Smooth muscle cell (in vitro differentiated cells): ENCODE measurements at regions not wholly inside any gene's neighbourhood (a gene's known extent, or its start where the extent isn't known, plus 50 kb on each side); places are given as distances from the start of the nearest gene placed in this dataset.
"Not testable (repeated sequence)": the region's sequence is repeated elsewhere in the genome, so short reads cannot be mapped to it uniquely, and the experiment has no call there.

Experiments used
- DNase-seq: peaks from one replicate; lab custom pipeline; 2025; ENCODE audit not compliant: unreplicated experiment; lab: John Stamatoyannopoulos, UW
- H2AFZ ChIP-seq: fragments of 200-600 bp; sonication (generic); 2 replicates; pipeline ENCODE4 v1.6.0; 2016; ENCODE audit warnings: antibody characterized with exemption, low read depth, mild to moderate bottlenecking
- H3F3A ChIP-seq: fragments of 200-600 bp; sonication (generic); 2 replicates; pipeline ENCODE4 v1.6.0; 2017; ENCODE audit warnings: antibody characterized with exemption, low read depth
- H3K27ac ChIP-seq: fragments of 200-600 bp; sonication (generic); 2 replicates; pipeline ENCODE4 v1.5.1; 2016; ENCODE audit warnings: low read depth, mild to moderate bottlenecking
- H3K27me3 ChIP-seq: fragments of 200-600 bp; sonication (generic); 2 replicates; pipeline ENCODE4 v1.6.1; 2016; ENCODE audit warnings: low read depth, mild to moderate bottlenecking
- H3K36me3 ChIP-seq: fragments of 200-600 bp; sonication (generic); 2 replicates; pipeline ENCODE4 v1.5.1; 2016; ENCODE audit warnings: low read depth
- H3K4me1 ChIP-seq: fragments of 200-600 bp; sonication (generic); 2 replicates; pipeline ENCODE4 v1.5.1; 2016; ENCODE audit warnings: low read depth
- H3K4me2 ChIP-seq: fragments of 200-600 bp; sonication (generic); 2 replicates; pipeline ENCODE4 v1.6.0; 2016; ENCODE audit warnings: mild to moderate bottlenecking
- H3K4me3 ChIP-seq: fragments of 200-600 bp; sonication (generic); 2 replicates; pipeline ENCODE4 v1.5.1; 2016; ENCODE audit warnings: mild to moderate bottlenecking
- H3K79me2 ChIP-seq: fragments of 200-600 bp; sonication (generic); 2 replicates; pipeline ENCODE4 v1.6.0; 2016; ENCODE audit warnings: low read depth, mild to moderate bottlenecking
- H3K9ac ChIP-seq: fragments of 200-600 bp; sonication (generic); 2 replicates; pipeline ENCODE4 v1.6.0; 2016; ENCODE audit warnings: low read depth
- H3K9me3 ChIP-seq: fragments of 200-600 bp; sonication (generic); replicated peaks from 2 replicates; pipeline ENCODE4 v1.5.1; 2016; ENCODE audit warnings: low read depth
- H4K20me1 ChIP-seq: fragments of 200-600 bp; sonication (generic); 2 replicates; pipeline ENCODE4 v1.6.0; 2016; ENCODE audit warnings: low read depth
- CTCF ChIP-seq: fragments of 200-600 bp; sonication (generic); IDR thresholded peaks from 2 replicates; pipeline ENCODE4 v1.5.1; 2017; ENCODE audit warnings: borderline replicate concordance, mild to moderate bottlenecking, antibody characterized with exemption; ENCODE audit not compliant: insufficient read depth, poor library complexity, severe bottlenecking
- WGBS: methylation state at CpG from one replicate; pipeline ENCODE4 v1.1.7; 2016; ENCODE audit warnings: low lambda C conversion rate; 5-methylcytosine and 5-hydroxymethylcytosine counted together

- peak; percentile 5 for TF ChIP-seq CTCF
- not testable (repeated sequence) for H2AFZ ChIP-seq, H3K9me3 ChIP-seq, H3K4me3 ChIP-seq, H3K4me1 ChIP-seq, H3K4me2 ChIP-seq, H3K27ac ChIP-seq, H3K27me3 ChIP-seq, H3K36me3 ChIP-seq, DNase-seq, H4K20me1 ChIP-seq, H3K79me2 ChIP-seq, H3F3A ChIP-seq, H3K9ac ChIP-seq
- 43% methylated on average over 3 of the region's 3 CpGs for WGBS
These were observed 133.7 kb downstream of the DEFB131A start for GRCh38 chr4:9577869-9578268.

- not testable (repeated sequence) for DNase-seq, H3K4me2 ChIP-seq, H3K4me3 ChIP-seq
These were observed 138.7 kb downstream of the DEFB131A start for GRCh38 chr4:9582880-9583279.

GRCh38 chr4:9592010-9592409 is 147.8 kb downstream of the DEFB131A start:
- H3K79me2 ChIP-seq, result no peaks in the 10 kb centered on the region
- WGBS, result 81% methylated on average over 1 of the region's 1 CpG

More at GRCh38 chr4:9582880-9583279, 138.7 kb downstream of the DEFB131A start:
- not testable (repeated sequence) for H3K27ac ChIP-seq, H3K36me3 ChIP-seq, H3K4me1 ChIP-seq, H3F3A ChIP-seq, H3K9ac ChIP-seq, H3K27me3 ChIP-seq, H2AFZ ChIP-seq, H3K9me3 ChIP-seq, H3K79me2 ChIP-seq, H4K20me1 ChIP-seq
- 71% methylated on average over 5 of the region's 5 CpGs for WGBS

GRCh38 chr4:9594948-9595347 is 150.7 kb downstream of the DEFB131A start:
- H3K36me3 ChIP-seq, result no peaks in the 10 kb centered on the region
- no peak overlapping the region for H3K4me2 ChIP-seq
- no peak for TF ChIP-seq CTCF
- H3K27ac ChIP-seq, result no peak overlapping the region
- no peaks in the 10 kb centered on the region for H4K20me1 ChIP-seq
- H3K27me3 ChIP-seq, result peaks cover 5% of the 10 kb centered on the region
- H3K9ac ChIP-seq, result no peak overlapping the region
- H3F3A ChIP-seq, result no peaks in the 10 kb centered on the region
- WGBS, result 83% methylated on average over 1 of the region's 1 CpG
- H3K79me2 ChIP-seq, result no peaks in the 10 kb centered on the region
- H2AFZ ChIP-seq, result no peak overlapping the region
- H3K9me3 ChIP-seq, result no peaks in the 10 kb centered on the region
- no peaks in the 10 kb centered on the region for H3K4me1 ChIP-seq
- DNase-seq, result no peak
- H3K4me3 ChIP-seq, result no peak overlapping the region

More at GRCh38 chr4:9592010-9592409, 147.8 kb downstream of the DEFB131A start:
- no peak for DNase-seq
- TF ChIP-seq CTCF, result no peak
- no peaks in the 10 kb centered on the region for H3K9me3 ChIP-seq
- H3K36me3 ChIP-seq, result no peaks in the 10 kb centered on the region
- no peaks in the 10 kb centered on the region for H4K20me1 ChIP-seq
- H3K9ac ChIP-seq, result no peak overlapping the region
- no peaks in the 10 kb centered on the region for H3K27me3 ChIP-seq
- H3K4me1 ChIP-seq, result no peaks in the 10 kb centered on the region
- no peak overlapping the region for H3K27ac ChIP-seq
- H3K4me3 ChIP-seq, result no peak overlapping the region
- H3F3A ChIP-seq, result no peaks in the 10 kb centered on the region
- no peak overlapping the region for H3K4me2 ChIP-seq
- H2AFZ ChIP-seq, result no peak overlapping the region

GRCh38 chr4:9595531-9595930 is 151.3 kb downstream of the DEFB131A start:
- not testable (repeated sequence) for H3K9me3 ChIP-seq, H3K4me2 ChIP-seq, H3K4me1 ChIP-seq, H3K79me2 ChIP-seq, H3K27ac ChIP-seq, H3K36me3 ChIP-seq, H4K20me1 ChIP-seq, H3K9ac ChIP-seq, H2AFZ ChIP-seq, H3F3A ChIP-seq, DNase-seq, H3K4me3 ChIP-seq
- WGBS, result 64% methylated on average over 1 of the region's 1 CpG
- H3K27me3 ChIP-seq, result peaks cover 11% of the 10 kb centered on the region
